ENCODE measurements at regions not wholly inside any gene's neighbourhood (a gene's known extent, or its start where the extent isn't known, plus 50 kb on each side); places are given as distances from the start of the nearest gene placed in this dataset.

GRCh38 chrX:75642811-75643361 lies 120.0 kb upstream of the ZDHHC15 start:
- no peak for TF ChIP-seq CTCF (IDR thresholded peaks at IDR 0.05 in 2 of 3, conservative IDR thresholded peaks at IDR 0.05 in 1 of 3; ENCODE audit: borderline replicate concordance in 1 of 3, insufficient read depth in 1 of 3, low read depth in 2 of 3, low read length in 2 of 3)
- no peak for TF ChIP-seq ZNF274 (IDR thresholded peaks at IDR 0.05; ENCODE audit: low read depth, low read length)

All from HCT116 (cell line).